HCT116 (cell line): ENCODE measurements at regions not wholly inside any gene's neighbourhood (a gene's known extent, or its start where the extent isn't known, plus 50 kb on each side); places are given as distances from the start of the nearest gene placed in this dataset.

Source experiments
- ATAC-seq: fragments of 200-7000 bp; cut with Tn5 transposase; 2 replicates; pipeline ENCODE4 v1.9.1; 2020; ENCODE audit warnings: mild to moderate bottlenecking, moderate library complexity
- BruUV-seq: library from RNA; stranded (reverse); fragments of 400-500 nt; replicated peaks from 2 replicates; lab custom pipeline; 2021; lab: Mats Ljungman, UMichigan
- CTCF ChIA-PET: fragments of 300-600 bp; sonication (Branson Sonifier 250); formaldehyde crosslinking; loops from one replicate; lab custom pipeline; 2021; ENCODE audit warnings: antibody characterized with exemption; lab: Charles Lee
- POLR2A ChIA-PET: fragments of 300-600, 350-600 bp; sonication (Branson Sonifier 250); formaldehyde crosslinking; loops from one replicate; lab custom pipeline; 2021; ENCODE audit warnings: antibody characterized with exemption; lab: Charles Lee
- RAD21 ChIA-PET, 2 experiments: fragments of 300-600 bp; sonication (Branson Sonifier 250); formaldehyde crosslinking; loops; one replicate each; lab custom pipeline; 2023; ENCODE audit warnings: low total read pairs in 2 of 2; ENCODE audit not compliant: uncharacterized antibody in 2 of 2, unreplicated experiment in 2 of 2, low non-redundant PET in 1 of 2; lab: Charles Lee
- DNase-seq: peaks from one replicate; pipeline ENCODE4 v3.0.0-alpha.2; 2010; ENCODE audit warnings: low read depth, low spot score
- H2AFZ ChIP-seq: fragments of 200-600 bp; shearing (Covaris generic), sonication (generic); 2 replicates; pipeline ENCODE4 v1.6.1; 2017; ENCODE audit warnings: low read depth, mixed run types, mixed read lengths, antibody characterized with exemption, low read length; ENCODE audit not compliant: poor library complexity, severe bottlenecking
- H3K27ac ChIP-seq: 2 replicates; pipeline ENCODE4 v1.5.1; 2012; ENCODE audit warnings: low read depth, low read length
- H3K27me3 ChIP-seq: fragments of 200-600 bp; sonication (generic); 2 replicates; pipeline ENCODE4 v1.6.1; 2016; ENCODE audit warnings: mixed run types, low read length, mixed read lengths; ENCODE audit not compliant: insufficient read depth
- H3K36me3 ChIP-seq, 2 experiments: fragments of 200-500 bp in 1 of 2; fragments of 200-600 bp in 1 of 2; sonication (Bioruptor generic) in 1 of 2; sonication (generic) in 1 of 2; 2 replicates each; pipeline versions ENCODE4 v1.5.1 to v1.6.1; 2014 to 2016; ENCODE audit warnings: low read length in 2 of 2, inconsistent platforms in 1 of 2, mixed read lengths in 1 of 2, mixed run types in 1 of 2; ENCODE audit not compliant: insufficient read depth in 2 of 2, control insufficient read depth in 1 of 2
- H3K4me1 ChIP-seq, 2 experiments: fragments of 200-600 bp in 1 of 2; sonication (generic) in 1 of 2; 2 replicates each; pipeline versions ENCODE4 v1.5.1 to v1.6.1; 2012 to 2017; ENCODE audit warnings: low read length in 2 of 2, inconsistent platforms in 1 of 2, mild to moderate bottlenecking in 1 of 2, mixed read lengths in 1 of 2, mixed run types in 1 of 2, moderate library complexity in 1 of 2; ENCODE audit not compliant: insufficient read depth in 2 of 2, control insufficient read depth in 1 of 2
- H3K4me2 ChIP-seq: fragments of 200-600 bp; sonication (generic); 2 replicates; pipeline ENCODE4 v1.6.1; 2017; ENCODE audit warnings: mixed run types, low read length, mixed read lengths
- H3K4me3 ChIP-seq, 2 experiments: fragments of 200-600 bp in 1 of 2; sonication (generic) in 1 of 2; replicated peaks in 1 of 2; 2 replicates each; pipeline ENCODE4 v1.5.1; 2011 to 2016; ENCODE audit warnings: low read length in 2 of 2, control low read depth in 1 of 2, low read depth in 1 of 2, mild to moderate bottlenecking in 1 of 2, mixed read lengths in 1 of 2, mixed run types in 1 of 2
- H3K79me2 ChIP-seq: fragments of 200-600 bp; sonication (generic); 2 replicates; pipeline ENCODE4 v1.6.1; 2017; ENCODE audit warnings: mild to moderate bottlenecking, mixed run types, low read length, moderate library complexity, mixed read lengths; ENCODE audit not compliant: insufficient read depth
- H3K9ac ChIP-seq: fragments of 200-600 bp; sonication (generic); 2 replicates; pipeline ENCODE4 v1.6.1; 2016; ENCODE audit warnings: low read length, mixed read lengths
- H3K9me2 ChIP-seq: fragments of 200-600 bp; sonication (generic), shearing (Covaris generic); 2 replicates; pipeline ENCODE4 v1.6.1; 2017; ENCODE audit warnings: mixed run types, mild to moderate bottlenecking, moderate library complexity; ENCODE audit not compliant: insufficient read depth
- H3K9me3 ChIP-seq, 2 experiments: fragments of 200-500 bp in 1 of 2; fragments of 200-600 bp in 1 of 2; sonication (Bioruptor generic) in 1 of 2; sonication (generic) in 1 of 2; 2 replicates each; pipeline ENCODE4 v1.6.1; 2014 to 2017; ENCODE audit warnings: low read length in 2 of 2, mixed read lengths in 2 of 2, inconsistent platforms in 1 of 2, low read depth in 1 of 2, mild to moderate bottlenecking in 1 of 2, mixed run types in 1 of 2, moderate library complexity in 1 of 2; ENCODE audit not compliant: control insufficient read depth in 1 of 2, insufficient read depth in 1 of 2
- H4K20me1 ChIP-seq: fragments of 200-600 bp; sonication (generic), shearing (Covaris generic); 2 replicates; pipeline ENCODE4 v1.6.1; 2017; ENCODE audit warnings: mixed run types, mild to moderate bottlenecking, moderate library complexity; ENCODE audit not compliant: insufficient read depth
- CBX3 ChIP-seq: IDR thresholded peaks from 2 replicates; pipeline ENCODE4 v1.6.1; 2012; ENCODE audit warnings: low read depth
- CTCF ChIP-seq, 3 experiments: fragments of 200-600 bp in 1 of 3; sonication (generic) in 1 of 3; IDR thresholded peaks in 2 of 3; conservative IDR thresholded peaks in 1 of 3; 2 replicates each; pipeline ENCODE4 v1.5.1; 2012 to 2017; ENCODE audit warnings: low read depth in 2 of 3, low read length in 2 of 3, antibody characterized with exemption in 1 of 3, borderline replicate concordance in 1 of 3, control low read depth in 1 of 3, mild to moderate bottlenecking in 1 of 3, mixed read lengths in 1 of 3, mixed run types in 1 of 3, moderate library complexity in 1 of 3; ENCODE audit not compliant: insufficient read depth in 1 of 3
- EZH2 ChIP-seq: fragments of 200-600 bp; sonication (generic); IDR thresholded peaks from 2 replicates; pipeline ENCODE4 v1.6.1; 2017; ENCODE audit warnings: antibody characterized with exemption, mixed run types
- EZH2phosphoT487 ChIP-seq: fragments of 200-600 bp; IDR thresholded peaks from 2 replicates; pipeline ENCODE4 v1.6.1; 2018; ENCODE audit warnings: antibody characterized with exemption, borderline replicate concordance
- FOSL1 ChIP-seq: IDR thresholded peaks from 2 replicates; pipeline ENCODE4 v1.6.1; 2012; ENCODE audit warnings: low read depth
- JUND ChIP-seq: IDR thresholded peaks from 2 replicates; pipeline ENCODE4 v1.6.1; 2012
- MAX ChIP-seq: IDR thresholded peaks from 2 replicates; pipeline ENCODE4 v1.6.1; 2012
- POLR2A ChIP-seq: IDR thresholded peaks from 2 replicates; pipeline ENCODE4 v1.7.0; 2011; ENCODE audit warnings: borderline replicate concordance; ENCODE audit not compliant: insufficient read depth, insufficient read length; ENCODE audit errors: extremely low read depth
- POLR2AphosphoS5 ChIP-seq: IDR thresholded peaks from 2 replicates; pipeline ENCODE4 v1.6.1; 2011; ENCODE audit warnings: mild to moderate bottlenecking, low read depth, low read length, moderate library complexity
- RAD21 ChIP-seq: IDR thresholded peaks from 2 replicates; pipeline ENCODE4 v1.6.1; 2012; ENCODE audit warnings: low read depth, mild to moderate bottlenecking
- REST ChIP-seq: IDR thresholded peaks from 2 replicates; pipeline ENCODE4 v1.6.1; 2012; ENCODE audit warnings: low read depth
- SIN3A ChIP-seq: IDR thresholded peaks from 2 replicates; pipeline ENCODE4 v1.6.1; 2012; ENCODE audit warnings: low read depth
- SP1 ChIP-seq: IDR thresholded peaks from 2 replicates; pipeline ENCODE4 v1.6.1; 2012; ENCODE audit warnings: low read depth
- TCF7L2 ChIP-seq: IDR thresholded peaks from 2 replicates; pipeline ENCODE4 v1.7.0; 2011; ENCODE audit warnings: borderline replicate concordance, inconsistent platforms; ENCODE audit not compliant: insufficient read depth, insufficient read length; ENCODE audit errors: extremely low read depth
- ZBTB33 ChIP-seq: IDR thresholded peaks from 2 replicates; pipeline ENCODE4 v1.6.1; 2011; ENCODE audit warnings: mild to moderate bottlenecking, low read length, moderate library complexity; ENCODE audit not compliant: insufficient replicate concordance; ENCODE audit errors: extremely low read depth
- ZFX ChIP-seq: fragments of 450-650 bp; IDR thresholded peaks from 2 replicates; pipeline ENCODE4 v1.6.1; 2017
- ZNF274 ChIP-seq: fragments of 200-500 bp; sonication (Bioruptor generic); IDR thresholded peaks from 2 replicates; pipeline ENCODE4 v1.6.1; 2014; ENCODE audit warnings: mild to moderate bottlenecking, low read depth, low read length, inconsistent platforms
- intact Hi-C: fragments of 100-400 bp; cut with micrococcal nuclease; formaldehyde crosslinking; loops from 2 replicates; pipeline ENCODE4 v1.10.0; 2022

- ChIA-PET CTCF (no interaction called here), RAD21 (no interaction called here), POLR2A (no interaction called here)
- DNase-seq = no peak
- H4K20me1 ChIP-seq = no peaks in the 10 kb centered on the region
- TF ChIP-seq SP1 (no peak), RAD21 (no peak), POLR2AphosphoS5 (no peak), REST (no peak), ZFX (no peak), ZNF274 (no peak), POLR2A (no peak), TCF7L2 (no peak), JUND (no peak), EZH2 (no peak), EZH2phosphoT487 (no peak), FOSL1 (no peak), MAX (no peak), CTCF (IDR thresholded peaks at IDR 0.05 in 2 of 3, conservative IDR thresholded peaks at IDR 0.05 in 1 of 3; ENCODE audit: borderline replicate concordance in 1 of 3, insufficient read depth in 1 of 3, low read depth in 2 of 3, low read length in 2 of 3) (no peak), ZBTB33 (no peak), CBX3 (no peak), SIN3A (no peak)
- intact Hi-C loops = no loop called here
- H3K79me2 ChIP-seq = no peaks in the 10 kb centered on the region
- H3K9me2 ChIP-seq = no peaks in the 10 kb centered on the region
- no peaks in the 10 kb centered on the region for H3K36me3 ChIP-seq
- no peak overlapping the region for H2AFZ ChIP-seq
- H3K4me3 ChIP-seq = no peak overlapping the region
- no peak overlapping the region for H3K4me2 ChIP-seq
- H3K27ac ChIP-seq = no peak overlapping the region
- no TSS peak for BruUV-seq
- ATAC-seq = no peak
- peaks cover 0 to 7% of the 10 kb centered on the region in 2 experiments; a peak in 1 of 4 replicates for H3K4me1 ChIP-seq
- H3K9me3 ChIP-seq = no peaks in the 10 kb centered on the region
- peaks cover 6% of the 10 kb centered on the region; the same call in 1 of the 2 replicates for H3K27me3 ChIP-seq
- H3K9ac ChIP-seq = no peak overlapping the region
Observed at GRCh38 chr2:45132551-45132950, 123.3 kb upstream of the SIX2 start.
